H1 (cell line): ENCODE measurements at regions not wholly inside any gene's neighbourhood (a gene's known extent, or its start where the extent isn't known, plus 50 kb on each side); places are given as distances from the start of the nearest gene placed in this dataset.

Source experiments
- CTCF ChIA-PET: fragments of 300-600 bp; sonication (Branson Sonifier 250); formaldehyde crosslinking; loops from one replicate; lab custom pipeline; 2021; ENCODE audit not compliant: partially characterized antibody; lab: Charles Lee
- POLR2A ChIA-PET: fragments of 300-600 bp; sonication (Branson Sonifier 250); formaldehyde crosslinking; loops from one replicate; lab custom pipeline; 2021; ENCODE audit warnings: inconsistent platforms; ENCODE audit not compliant: partially characterized antibody; lab: Charles Lee
- DNase-seq, 2 experiments: peaks; one replicate each; pipeline versions ENCODE4 v3.0.0 to v3.0.0-alpha.2; 2010 to 2022; ENCODE audit warnings: low spot score in 2 of 2, low read depth in 1 of 2, mixed read lengths in 1 of 2
- FAIRE-seq: peaks from 2 replicates; lab custom pipeline; 2011; peaks lifted over from hg19 to GRCh38; lab: Jason Lieb, UNC
- H2AFZ ChIP-seq: 2 replicates; pipeline ENCODE4 v1.8.1; 2012; ENCODE audit warnings: low read length, inconsistent platforms
- H2AK5ac ChIP-seq: 2 replicates; pipeline ENCODE4 v1.6.1; 2013; ENCODE audit warnings: low read depth, low read length
- H2BK120ac ChIP-seq: replicated peaks from 2 replicates; pipeline ENCODE3; 2013; ENCODE audit warnings: low read depth, low read length, inconsistent platforms
- H2BK12ac ChIP-seq: 2 replicates; pipeline ENCODE4 v1.6.1; 2013; ENCODE audit warnings: low read depth, low read length
- H2BK15ac ChIP-seq: 2 replicates; pipeline ENCODE4 v1.6.1; 2013; ENCODE audit warnings: low read length
- H2BK20ac ChIP-seq: 2 replicates; pipeline ENCODE4 v1.6.1; 2013; ENCODE audit warnings: low read length
- H2BK5ac ChIP-seq: 2 replicates; pipeline ENCODE4 v1.6.1; 2013; ENCODE audit warnings: low read depth, low read length
- H3K14ac ChIP-seq: 2 replicates; pipeline ENCODE4 v1.6.1; 2013; ENCODE audit warnings: inconsistent platforms; ENCODE audit not compliant: insufficient read length
- H3K18ac ChIP-seq: 2 replicates; pipeline ENCODE4 v1.6.1; 2013; ENCODE audit warnings: low read length; ENCODE audit errors: extremely low read depth
- H3K23ac ChIP-seq: 2 replicates; pipeline ENCODE4 v1.6.1; 2013; ENCODE audit warnings: inconsistent platforms; ENCODE audit not compliant: insufficient read length
- H3K23me2 ChIP-seq: 2 replicates; pipeline ENCODE4 v1.6.1; 2013; ENCODE audit warnings: low read depth, low read length
- H3K27ac ChIP-seq: 2 replicates; pipeline ENCODE4 v1.6.1; 2011; ENCODE audit warnings: low read depth, low read length, inconsistent platforms
- H3K27me3 ChIP-seq, 4 experiments: replicated peaks in 1 of 4; 1 replicate in 1 of 4; 2 replicates in 3 of 4; pipeline versions ENCODE4 v1.6.1 to v1.8.1; 2011 to 2013; ENCODE audit warnings: low read length in 3 of 4, mild to moderate bottlenecking in 3 of 4, inconsistent platforms in 2 of 4, mixed read lengths in 2 of 4, moderate library complexity in 1 of 4; ENCODE audit not compliant: control insufficient read depth in 3 of 4, insufficient read depth in 3 of 4; ENCODE audit errors: extremely low read depth in 1 of 4
- H3K36me3 ChIP-seq, 4 experiments: 2 replicates each; pipeline versions ENCODE4 v1.6.1 to v1.8.1; 2011 to 2013; ENCODE audit warnings: mild to moderate bottlenecking in 4 of 4, low read length in 3 of 4, moderate library complexity in 2 of 4, control low read depth in 1 of 4, inconsistent platforms in 1 of 4; ENCODE audit not compliant: insufficient read depth in 4 of 4, control insufficient read depth in 2 of 4
- H3K4ac ChIP-seq: replicated peaks from 2 replicates; pipeline ENCODE3; 2013; ENCODE audit warnings: low read length, low read depth, mixed read lengths, inconsistent platforms; ENCODE audit not compliant: insufficient read length
- H3K4me1 ChIP-seq, 4 experiments: replicated peaks in 1 of 4; 1 replicate in 1 of 4; 2 replicates in 3 of 4; pipeline versions ENCODE4 v1.6.1 to v1.8.1; 2011 to 2013; ENCODE audit warnings: low read length in 3 of 4, inconsistent platforms in 2 of 4, mixed read lengths in 1 of 4; ENCODE audit not compliant: insufficient read depth in 4 of 4, control insufficient read depth in 3 of 4
- H3K4me2 ChIP-seq, 2 experiments: 2 replicates each; pipeline versions ENCODE4 v1.6.1 to v1.8.1; 2011 to 2013; ENCODE audit warnings: low read depth in 2 of 2, low read length in 2 of 2, control low read depth in 1 of 2, inconsistent platforms in 1 of 2, mild to moderate bottlenecking in 1 of 2; ENCODE audit not compliant: insufficient read depth in 1 of 2
- H3K4me3 ChIP-seq, 4 experiments: fragments of 200-600, 300-600 bp in 1 of 4; sonication (generic), shearing (Covaris generic), sonication (Bioruptor Twin) in 1 of 4; 2 replicates each; pipeline versions ENCODE4 v1.5.1 to v1.8.1; 2011 to 2016; ENCODE audit warnings: low read length in 4 of 4, low read depth in 3 of 4, control low read depth in 2 of 4, inconsistent platforms in 2 of 4, mild to moderate bottlenecking in 2 of 4, mixed read lengths in 1 of 4, moderate library complexity in 1 of 4; ENCODE audit not compliant: insufficient read depth in 2 of 4; ENCODE audit errors: extremely low read depth in 1 of 4
- H3K56ac ChIP-seq: replicated peaks from 2 replicates; pipeline ENCODE3; 2013; ENCODE audit warnings: low read depth, mild to moderate bottlenecking, mixed read lengths, low read length, inconsistent platforms; ENCODE audit not compliant: insufficient read length
- H3K79me1 ChIP-seq: 2 replicates; pipeline ENCODE4 v1.6.1; 2013; ENCODE audit warnings: low read depth, low read length, control low read depth
- H3K79me2 ChIP-seq, 2 experiments: 2 replicates each; pipeline versions ENCODE4 v1.6.1 to v1.8.1; 2012 to 2013; ENCODE audit warnings: low read length in 2 of 2, mild to moderate bottlenecking in 2 of 2, inconsistent platforms in 1 of 2; ENCODE audit not compliant: insufficient read depth in 2 of 2, control insufficient read depth in 1 of 2
- H3K9ac ChIP-seq, 4 experiments: replicated peaks in 1 of 4; 1 replicate in 1 of 4; 2 replicates in 3 of 4; pipeline versions ENCODE4 v1.6.1 to v1.8.1; 2011 to 2013; ENCODE audit warnings: low read depth in 3 of 4, low read length in 3 of 4, control low read depth in 2 of 4, mild to moderate bottlenecking in 2 of 4, moderate library complexity in 2 of 4, inconsistent platforms in 1 of 4; ENCODE audit errors: extremely low read depth in 1 of 4
- H3K9me3 ChIP-seq, 2 experiments: 2 replicates each; pipeline versions ENCODE4 v1.6.1 to v1.8.1; 2012 to 2013; ENCODE audit warnings: mild to moderate bottlenecking in 2 of 2, moderate library complexity in 2 of 2, control low read depth in 1 of 2, inconsistent platforms in 1 of 2, low read depth in 1 of 2, low read length in 1 of 2, mixed read lengths in 1 of 2; ENCODE audit not compliant: insufficient read depth in 2 of 2
- H4K20me1 ChIP-seq, 2 experiments: replicated peaks in 1 of 2; 2 replicates each; pipeline versions ENCODE3 to v1.8.1; 2011 to 2013; ENCODE audit warnings: inconsistent platforms in 2 of 2, low read length in 2 of 2, mild to moderate bottlenecking in 1 of 2; ENCODE audit not compliant: insufficient read depth in 2 of 2, control insufficient read depth in 1 of 2
- H4K5ac ChIP-seq: 2 replicates; pipeline ENCODE4 v1.6.1; 2013; ENCODE audit warnings: low read length, low read depth, mixed read lengths, inconsistent platforms; ENCODE audit not compliant: insufficient read length
- H4K8ac ChIP-seq: 2 replicates; pipeline ENCODE4 v1.8.0; 2013; ENCODE audit warnings: mild to moderate bottlenecking, moderate library complexity, low read length, inconsistent platforms; ENCODE audit not compliant: insufficient read depth; ENCODE audit errors: extremely low read depth
- H4K91ac ChIP-seq: replicated peaks from 2 replicates; pipeline ENCODE3; 2013; ENCODE audit warnings: low read length, mixed read lengths, inconsistent platforms; ENCODE audit not compliant: insufficient read length
- ASH2L ChIP-seq: fragments of 200-600, 300-600 bp; sonication (generic); IDR thresholded peaks from one replicate; pipeline ENCODE4 v1.7.1; 2017; ENCODE audit warnings: low read length
- ATF2 ChIP-seq: IDR thresholded peaks from 2 replicates; pipeline ENCODE4 v1.6.1; 2012; ENCODE audit warnings: low read length, inconsistent platforms
- ATF3 ChIP-seq: IDR thresholded peaks from 2 replicates; pipeline ENCODE4 v1.6.1; 2011; ENCODE audit warnings: low read depth, mild to moderate bottlenecking, low read length; ENCODE audit not compliant: insufficient read depth
- CBX5 ChIP-seq: fragments of 300-800, 300-1000 bp; sonication (generic); IDR thresholded peaks from 2 replicates; pipeline ENCODE4 v1.7.1; 2016; ENCODE audit warnings: antibody characterized with exemption, low read length, low read depth
- CHD1 ChIP-seq: IDR thresholded peaks from 2 replicates; pipeline ENCODE4 v1.6.1; 2012; ENCODE audit warnings: low read depth, low read length, improper control_type of control experiment
- GABPA ChIP-seq: IDR thresholded peaks from 2 replicates; pipeline ENCODE4 v1.6.1; 2011; ENCODE audit warnings: mild to moderate bottlenecking, low read length, moderate library complexity, borderline replicate concordance; ENCODE audit not compliant: insufficient read depth
- JUN ChIP-seq: IDR thresholded peaks from 2 replicates; pipeline ENCODE4 v1.6.1; 2011; ENCODE audit warnings: low read depth, mild to moderate bottlenecking, improper control_type of control experiment, low read length
- POU5F1 ChIP-seq: IDR thresholded peaks from 2 replicates; pipeline ENCODE4 v1.6.1; 2011; ENCODE audit warnings: low read depth, mild to moderate bottlenecking, low read length, moderate library complexity
- SP4 ChIP-seq: IDR thresholded peaks from 2 replicates; pipeline ENCODE4 v1.6.1; 2012; ENCODE audit warnings: low read length, inconsistent platforms
- YY1 ChIP-seq: IDR thresholded peaks from 2 replicates; pipeline ENCODE4 v1.6.1; 2011; ENCODE audit warnings: low read depth, mild to moderate bottlenecking, low read length
- WGBS, 2 experiments: shearing (Covaris generic) in 1 of 2; methylation state at CpG; one replicate each; pipeline versions ENCODE4 v1.1.6 to v1.1.7; 2013 to 2015; ENCODE audit warnings: low lambda C conversion rate in 2 of 2, mixed read lengths in 2 of 2, inconsistent platforms in 1 of 2, low coverage in 1 of 2, missing lambda C conversion rate in 1 of 2; ENCODE audit not compliant: insufficient replicate concordance in 2 of 2, insufficient coverage in 1 of 2, insufficient read length in 1 of 2; ENCODE audit errors: extremely low coverage in 1 of 2, missing lambda C conversion rate in 1 of 2; 5-methylcytosine and 5-hydroxymethylcytosine counted together

- Histone ChIP-seq H3K18ac (no peak overlapping the region), H3K79me2 (no peaks in the 10 kb centered on the region), H2AK5ac (no peak overlapping the region), H3K4me3 (no peak overlapping the region), H2BK5ac (no peak overlapping the region), H3K23ac (no peak overlapping the region), H2AFZ (no peak overlapping the region), H3K23me2 (no peaks in the 10 kb centered on the region), H3K36me3 (no peaks in the 10 kb centered on the region), H3K27me3 (no peaks in the 10 kb centered on the region), H4K91ac (no peak overlapping the region), H3K4me2 (no peak overlapping the region), H3K9me3 (no peaks in the 10 kb centered on the region), H4K5ac (no peak overlapping the region), H3K14ac (no peak overlapping the region), H3K4me1 (no peaks in the 10 kb centered on the region), H3K56ac (no peak overlapping the region), H2BK12ac (no peak overlapping the region), H4K20me1 (no peaks in the 10 kb centered on the region), H4K8ac (no peak overlapping the region), H3K9ac (no peak overlapping the region), H2BK120ac (no peak overlapping the region), H2BK20ac (no peak overlapping the region), H3K79me1 (no peaks in the 10 kb centered on the region), H3K27ac (no peak overlapping the region), H2BK15ac (no peak overlapping the region), H3K4ac (no peak overlapping the region)
- ChIA-PET CTCF (interaction anchor here (1.5 kb wide), 1 partner anchor 28 kb away, joined by 4 read pairs; no protein-coding TSS in a partner anchor), POLR2A (interaction anchor here (0.8 kb wide), 1 partner anchor 9 kb away, joined by 4 read pairs; no protein-coding TSS in a partner anchor)
- WGBS, 2 experiments: 77% methylated on average over 2 of the region's 2 CpGs; no CpG with 5 or more reads in 1 of the 2 experiments
- no peak for DNase-seq
- FAIRE-seq: no peak
- TF ChIP-seq CHD1 (no peak), ATF3 (no peak), GABPA (no peak), ATF2 (no peak), ASH2L (no peak), YY1 (no peak), CBX5 (no peak), POU5F1 (no peak), JUN (no peak), SP4 (no peak)
Observed at GRCh38 chr11:129738242-129738641, 77.4 kb upstream of the TMEM45B start.
